Pulmonary artery endothelial cell (primary cell): ENCODE measurements at regions not wholly inside any gene's neighbourhood (a gene's known extent, or its start where the extent isn't known, plus 50 kb on each side); places are given as distances from the start of the nearest gene placed in this dataset.
"Not testable (repeated sequence)": the region's sequence is repeated elsewhere in the genome, so short reads cannot be mapped to it uniquely, and the experiment has no call there.

ENCODE experiments used
- DNase-seq: peaks from one replicate; pipeline ENCODE4 v3.0.0-alpha.2; 2011; ENCODE audit warnings: low read depth, low spot score

- DNase-seq: no peak
Observed at GRCh38 chr20:50327666-50328065, 137.0 kb downstream of the CEBPB start.

GRCh38 chr20:50328222-50328979, 137.8 kb downstream of the CEBPB start:
- no peak for DNase-seq

- DNase-seq: no peak
Observed at GRCh38 chr20:50328996-50329898, 138.6 kb downstream of the CEBPB start.

- DNase-seq: no peak
Observed at GRCh38 chr20:50329981-50330503, 139.4 kb downstream of the CEBPB start.

- DNase-seq: no peak
Observed at GRCh38 chr20:50330504-50331313, 140.1 kb downstream of the CEBPB start.

GRCh38 chr20:50331469-50332363, 141.1 kb downstream of the CEBPB start:
- DNase-seq: no peak

GRCh38 chr20:50332491-50332980, 141.9 kb downstream of the CEBPB start:
- DNase-seq: no peak

- no peak for DNase-seq
Observed at GRCh38 chr20:50333131-50333670, 142.6 kb downstream of the CEBPB start.

- DNase-seq: no peak
Observed at GRCh38 chr20:50333812-50334211, 143.2 kb downstream of the CEBPB start.

GRCh38 chr20:50334512-50334911, 143.9 kb downstream of the CEBPB start:
- DNase-seq: not testable (repeated sequence)

- no peak for DNase-seq
Observed at GRCh38 chr20:50335105-50335504, 144.5 kb downstream of the CEBPB start.

- DNase-seq: no peak
Observed at GRCh38 chr20:50335866-50336265, 145.2 kb downstream of the CEBPB start.

GRCh38 chr20:50336661-50337060, 146.0 kb downstream of the CEBPB start:
- DNase-seq: no peak

GRCh38 chr20:50337521-50338466, 147.2 kb downstream of the CEBPB start:
- DNase-seq: no peak

- no peak for DNase-seq
Observed at GRCh38 chr20:50338479-50339391, 148.1 kb downstream of the CEBPB start.

GRCh38 chr20:50339466-50339901, 148.9 kb downstream of the CEBPB start:
- DNase-seq: no peak

GRCh38 chr20:50340541-50340940, 149.9 kb downstream of the CEBPB start:
- DNase-seq: no peak

- no peak for DNase-seq
Observed at GRCh38 chr20:50341050-50341449, 150.4 kb downstream of the CEBPB start.
